Mesothelial cell of epicardium (in vitro differentiated cells): ENCODE measurements at regions not wholly inside any gene's neighbourhood (a gene's known extent, or its start where the extent isn't known, plus 50 kb on each side); places are given as distances from the start of the nearest gene placed in this dataset.

Experiments used
- DNase-seq, 2 experiments: peaks; one replicate each; pipeline ENCODE4 v3.0.0; 2021; ENCODE audit warnings: low spot score in 2 of 2; ENCODE audit not compliant: unreplicated experiment in 2 of 2
- H3K27ac Mint-ChIP-seq: 2 replicates; pipeline ENCODE4 v1.8.0; 2021; ENCODE audit warnings: mixed read lengths
- H3K27me3 Mint-ChIP-seq: 2 replicates; pipeline ENCODE4 v1.8.0; 2021; ENCODE audit warnings: low read depth, mixed read lengths
- H3K36me3 Mint-ChIP-seq: 2 replicates; pipeline ENCODE4 v1.8.0; 2021; ENCODE audit warnings: mixed read lengths
- H3K4me1 Mint-ChIP-seq: 2 replicates; pipeline ENCODE4 v1.8.0; 2021; ENCODE audit warnings: mixed read lengths
- H3K4me3 Mint-ChIP-seq: 2 replicates; pipeline ENCODE4 v1.8.0; 2021; ENCODE audit warnings: mild to moderate bottlenecking, moderate library complexity, mixed read lengths
- H3K9me3 Mint-ChIP-seq: 2 replicates; pipeline ENCODE4 v1.8.0; 2021; ENCODE audit warnings: mixed read lengths
- CTCF ChIP-seq: fragments of 200-600 bp; sonication (generic); IDR thresholded peaks from one replicate; pipeline ENCODE4 v1.5.0; 2021; ENCODE audit warnings: antibody characterized with exemption; ENCODE audit not compliant: unreplicated experiment

- peaks cover 3% of the 10 kb centered on the region for H3K9me3 Mint-ChIP-seq
- no peak for TF ChIP-seq CTCF
- H3K4me3 Mint-ChIP-seq = no peak overlapping the region
- no peak overlapping the region for H3K27ac Mint-ChIP-seq
- DNase-seq = no peak
- H3K36me3 Mint-ChIP-seq = no peaks in the 10 kb centered on the region
- H3K27me3 Mint-ChIP-seq = no peaks in the 10 kb centered on the region
- no peaks in the 10 kb centered on the region for H3K4me1 Mint-ChIP-seq
Observed at GRCh38 chr4:152236519-152237056, 299.3 kb downstream of the FBXW7 start.

GRCh38 chr4:152235718-152236117 is 300.2 kb downstream of the FBXW7 start:
- H3K4me1 Mint-ChIP-seq = no peaks in the 10 kb centered on the region
- no peak overlapping the region for H3K27ac Mint-ChIP-seq
- H3K4me3 Mint-ChIP-seq = no peak overlapping the region
- no peaks in the 10 kb centered on the region for H3K9me3 Mint-ChIP-seq
- TF ChIP-seq CTCF = no peak
- no peak for DNase-seq
- H3K27me3 Mint-ChIP-seq = no peaks in the 10 kb centered on the region
- H3K36me3 Mint-ChIP-seq = no peaks in the 10 kb centered on the region

- Mint-ChIP-seq H3K4me1 (no peaks in the 10 kb centered on the region), H3K4me3 (no peak overlapping the region), H3K9me3 (no peaks in the 10 kb centered on the region), H3K36me3 (no peaks in the 10 kb centered on the region), H3K27me3 (no peaks in the 10 kb centered on the region), H3K27ac (no peak overlapping the region)
- TF ChIP-seq CTCF = no peak
- no peak for DNase-seq
Observed at GRCh38 chr4:152234571-152234970, 301.3 kb downstream of the FBXW7 start.

GRCh38 chr4:152232271-152232670 is 303.6 kb downstream of the FBXW7 start:
- Mint-ChIP-seq H3K4me3 (no peak overlapping the region), H3K4me1 (no peaks in the 10 kb centered on the region), H3K27ac (no peak overlapping the region), H3K9me3 (no peaks in the 10 kb centered on the region), H3K27me3 (no peaks in the 10 kb centered on the region), H3K36me3 (no peaks in the 10 kb centered on the region)
- no peak for TF ChIP-seq CTCF
- DNase-seq = no peak

GRCh38 chr4:152229782-152230289 is 306.1 kb downstream of the FBXW7 start:
- Mint-ChIP-seq H3K36me3 (no peaks in the 10 kb centered on the region), H3K27ac (no peak overlapping the region), H3K27me3 (no peaks in the 10 kb centered on the region), H3K9me3 (no peaks in the 10 kb centered on the region), H3K4me1 (no peaks in the 10 kb centered on the region), H3K4me3 (no peak overlapping the region)
- no peak for TF ChIP-seq CTCF
- no peak for DNase-seq

GRCh38 chr4:152225680-152226079 is 310.2 kb downstream of the FBXW7 start:
- Mint-ChIP-seq H3K9me3 (no peaks in the 10 kb centered on the region), H3K27me3 (no peaks in the 10 kb centered on the region), H3K27ac (no peak overlapping the region), H3K4me1 (peaks cover 3% of the 10 kb centered on the region), H3K4me3 (no peak overlapping the region), H3K36me3 (no peaks in the 10 kb centered on the region)
- DNase-seq = no peak
- TF ChIP-seq CTCF = no peak
